ENCODE measurements at regions not wholly inside any gene's neighbourhood (a gene's known extent, or its start where the extent isn't known, plus 50 kb on each side); places are given as distances from the start of the nearest gene placed in this dataset. TPM values are rescaled to one million over a fixed set of nuclear protein-coding genes. Genes with fewer than 3 reads are reported as not detected.

- Histone ChIP-seq H3K4me3 (no peak overlapping the region), H3K27ac (no peak overlapping the region), H3K4me2 (no peak overlapping the region), H3K79me2 (ENCODE audit: low read depth) (no peaks in the 10 kb centered on the region), H3K27me3 (no peaks in the 10 kb centered on the region), H2AFZ (replicated peaks) (no peak overlapping the region), H4K20me1 (ENCODE audit: low read depth) (no peaks in the 10 kb centered on the region), H3K36me3 (no peaks in the 10 kb centered on the region), H3K4me1 (no peaks in the 10 kb centered on the region), H3K9ac (no peak overlapping the region), H3F3A (ENCODE audit: low read depth) (no peaks in the 10 kb centered on the region), H3K9me3 (ENCODE audit: low read depth) (no peaks in the 10 kb centered on the region)
- Mint-ChIP-seq H3K9me3 (no peaks in the 10 kb centered on the region), H3K4me3 (no peak overlapping the region), H3K36me3 (no peaks in the 10 kb centered on the region), H3K27me3 (ENCODE audit: insufficient read depth, low read depth) (peaks cover 2% of the 10 kb centered on the region), H3K27ac (no peak overlapping the region), H3K4me1 (no peaks in the 10 kb centered on the region)
- TF ChIP-seq CTCF (IDR thresholded peaks at IDR 0.05) (no peak), EZH2 (IDR thresholded peaks at IDR 0.05) (no peak)
- DNase-seq (ENCODE audit: low spot score): no peak
Measured at GRCh38 chr9:74444369-74444768, 52.8 kb upstream of the RORB start.

Small RNA genes lying in the stretch of these regions (small RNA-seq; reads per million reads assigned to genes)
- gene RNA5SP286: not detected
